ENCODE measurements at regions not wholly inside any gene's neighbourhood (a gene's known extent, or its start where the extent isn't known, plus 50 kb on each side); places are given as distances from the start of the nearest gene placed in this dataset.
"Not testable (repeated sequence)": the region's sequence is repeated elsewhere in the genome, so short reads cannot be mapped to it uniquely, and the experiment has no call there.

- Histone ChIP-seq H3K4me3 (no peak overlapping the region), H3K27ac (peak overlapping the region in 1 of 2 donors; percentile 41)
- intact Hi-C loops (cut with DNase I; ENCODE audit: low total_unique reads), result no loop called here
Measured at GRCh38 chr12:75658901-75659823, 147.8 kb upstream of the KRR1 start.

DNA sequence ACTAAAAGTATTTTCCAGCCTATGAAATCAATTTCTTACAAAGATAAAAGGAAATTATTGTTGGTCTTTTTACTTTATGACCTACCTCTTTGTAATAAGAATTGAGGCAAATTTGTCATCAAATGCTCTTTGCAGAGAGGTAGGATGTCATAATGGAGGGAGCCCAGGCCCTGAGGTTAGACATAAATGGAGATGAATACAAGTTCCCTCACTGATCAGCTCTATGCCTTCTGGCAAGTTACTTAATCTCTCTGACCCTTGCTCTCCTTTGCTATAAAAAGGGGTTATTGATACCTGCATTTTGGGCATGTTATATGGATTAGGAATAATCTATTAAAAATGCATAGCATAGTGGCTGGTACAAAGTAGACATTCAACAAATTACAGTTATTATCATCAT lies 146.9 kb upstream of the KRR1 start:
- Histone ChIP-seq H3K4me3 (no peak overlapping the region), H3K36me3 (no peaks in the 10 kb centered on the region), H3K27ac (no peak overlapping the region), H3K4me1 (no peaks in the 10 kb centered on the region), H3K9me3 (no peaks in the 10 kb centered on the region), H3K27me3 (no peaks in the 10 kb centered on the region)
- TF ChIP-seq POLR2AphosphoS5 (IDR thresholded peaks at IDR 0.05) (no peak), POLR2A (IDR thresholded peaks at IDR 0.05) (no peak)
- TF ChIP-seq, protein P1, sequence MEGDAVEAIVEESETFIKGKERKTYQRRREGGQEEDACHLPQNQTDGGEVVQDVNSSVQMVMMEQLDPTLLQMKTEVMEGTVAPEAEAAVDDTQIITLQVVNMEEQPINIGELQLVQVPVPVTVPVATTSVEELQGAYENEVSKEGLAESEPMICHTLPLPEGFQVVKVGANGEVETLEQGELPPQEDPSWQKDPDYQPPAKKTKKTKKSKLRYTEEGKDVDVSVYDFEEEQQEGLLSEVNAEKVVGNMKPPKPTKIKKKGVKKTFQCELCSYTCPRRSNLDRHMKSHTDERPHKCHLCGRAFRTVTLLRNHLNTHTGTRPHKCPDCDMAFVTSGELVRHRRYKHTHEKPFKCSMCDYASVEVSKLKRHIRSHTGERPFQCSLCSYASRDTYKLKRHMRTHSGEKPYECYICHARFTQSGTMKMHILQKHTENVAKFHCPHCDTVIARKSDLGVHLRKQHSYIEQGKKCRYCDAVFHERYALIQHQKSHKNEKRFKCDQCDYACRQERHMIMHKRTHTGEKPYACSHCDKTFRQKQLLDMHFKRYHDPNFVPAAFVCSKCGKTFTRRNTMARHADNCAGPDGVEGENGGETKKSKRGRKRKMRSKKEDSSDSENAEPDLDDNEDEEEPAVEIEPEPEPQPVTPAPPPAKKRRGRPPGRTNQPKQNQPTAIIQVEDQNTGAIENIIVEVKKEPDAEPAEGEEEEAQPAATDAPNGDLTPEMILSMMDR (IDR thresholded peaks at IDR 0.05), result no peak
- intact Hi-C loops (cut with DNase I; ENCODE audit: low total_unique reads), result no loop called here
- DNase-seq (ENCODE audit: low spot score in 2 of 2), result no peak

More at GRCh38 chr12:75658901-75659823, 147.8 kb upstream of the KRR1 start:
- Histone ChIP-seq H3K9me3 (no peaks in the 10 kb centered on the region), H3K27me3 (no peaks in the 10 kb centered on the region), H3K36me3 (no peaks in the 10 kb centered on the region), H3K4me1 (no peaks in the 10 kb centered on the region)
- DNase-seq (ENCODE audit: low spot score in 2 of 2), result no peak
- TF ChIP-seq, protein P1 (IDR thresholded peaks at IDR 0.05), result no peak
- TF ChIP-seq POLR2AphosphoS5 (IDR thresholded peaks at IDR 0.05) (no peak), POLR2A (IDR thresholded peaks at IDR 0.05) (no peak)

GRCh38 chr12:75657831-75658230 lies 146.4 kb upstream of the KRR1 start:
- H3K4me1 ChIP-seq, result no peaks in the 10 kb centered on the region
- DNase-seq (ENCODE audit: low spot score in 2 of 2), result no peak
- intact Hi-C loops (cut with DNase I; ENCODE audit: low total_unique reads), result no loop called here
- H3K9me3 ChIP-seq, result no peaks in the 10 kb centered on the region
- TF ChIP-seq POLR2A (IDR thresholded peaks at IDR 0.05) (no peak), POLR2AphosphoS5 (IDR thresholded peaks at IDR 0.05) (no peak)
- TF ChIP-seq, protein P1 (IDR thresholded peaks at IDR 0.05), result no peak
- H3K36me3 ChIP-seq, result no peaks in the 10 kb centered on the region
- H3K27me3 ChIP-seq, result no peaks in the 10 kb centered on the region
- no peak overlapping the region for H3K27ac ChIP-seq
- H3K4me3 ChIP-seq, result no peak overlapping the region

- H3K27me3 ChIP-seq; intact Hi-C loops (cut with DNase I; ENCODE audit: low total_unique reads); H3K9me3 ChIP-seq; H3K27ac ChIP-seq; H3K36me3 ChIP-seq; H3K4me1 ChIP-seq; H3K4me3 ChIP-seq; DNase-seq (ENCODE audit: low spot score in 2 of 2): not testable (repeated sequence)
Measured at GRCh38 chr12:75657354-75657753, 145.9 kb upstream of the KRR1 start.

- DNase-seq (ENCODE audit: low spot score in 2 of 2), result no peak
- H3K4me1 ChIP-seq, result no peaks in the 10 kb centered on the region
- H3K9me3 ChIP-seq, result no peaks in the 10 kb centered on the region
- no peak overlapping the region for H3K27ac ChIP-seq
- no peak for TF ChIP-seq POLR2AphosphoS5 (IDR thresholded peaks at IDR 0.05)
- TF ChIP-seq, protein P1 (IDR thresholded peaks at IDR 0.05), result no peak
- TF ChIP-seq POLR2A (IDR thresholded peaks at IDR 0.05), result no peak
- no peak overlapping the region for H3K4me3 ChIP-seq
- no peaks in the 10 kb centered on the region for H3K36me3 ChIP-seq
- intact Hi-C loops (cut with DNase I; ENCODE audit: low total_unique reads), result no loop called here
- H3K27me3 ChIP-seq, result no peaks in the 10 kb centered on the region
Measured at GRCh38 chr12:75656648-75657047, 145.2 kb upstream of the KRR1 start.

All from breast epithelium (tissue), 4 donors.